Central memory CD4-positive, alpha-beta T cell (primary cell): ENCODE measurements at regions not wholly inside any gene's neighbourhood (a gene's known extent, or its start where the extent isn't known, plus 50 kb on each side); places are given as distances from the start of the nearest gene placed in this dataset.
"Not testable (repeated sequence)": the region's sequence is repeated elsewhere in the genome, so short reads cannot be mapped to it uniquely, and the experiment has no call there.

ENCODE experiments used
- DNase-seq: peaks from one replicate; pipeline ENCODE4 v3.0.0; 2022

- no peak for DNase-seq
Measured at GRCh38 chr3:188002626-188003138, 151.3 kb upstream of the LPP start.

DNA sequence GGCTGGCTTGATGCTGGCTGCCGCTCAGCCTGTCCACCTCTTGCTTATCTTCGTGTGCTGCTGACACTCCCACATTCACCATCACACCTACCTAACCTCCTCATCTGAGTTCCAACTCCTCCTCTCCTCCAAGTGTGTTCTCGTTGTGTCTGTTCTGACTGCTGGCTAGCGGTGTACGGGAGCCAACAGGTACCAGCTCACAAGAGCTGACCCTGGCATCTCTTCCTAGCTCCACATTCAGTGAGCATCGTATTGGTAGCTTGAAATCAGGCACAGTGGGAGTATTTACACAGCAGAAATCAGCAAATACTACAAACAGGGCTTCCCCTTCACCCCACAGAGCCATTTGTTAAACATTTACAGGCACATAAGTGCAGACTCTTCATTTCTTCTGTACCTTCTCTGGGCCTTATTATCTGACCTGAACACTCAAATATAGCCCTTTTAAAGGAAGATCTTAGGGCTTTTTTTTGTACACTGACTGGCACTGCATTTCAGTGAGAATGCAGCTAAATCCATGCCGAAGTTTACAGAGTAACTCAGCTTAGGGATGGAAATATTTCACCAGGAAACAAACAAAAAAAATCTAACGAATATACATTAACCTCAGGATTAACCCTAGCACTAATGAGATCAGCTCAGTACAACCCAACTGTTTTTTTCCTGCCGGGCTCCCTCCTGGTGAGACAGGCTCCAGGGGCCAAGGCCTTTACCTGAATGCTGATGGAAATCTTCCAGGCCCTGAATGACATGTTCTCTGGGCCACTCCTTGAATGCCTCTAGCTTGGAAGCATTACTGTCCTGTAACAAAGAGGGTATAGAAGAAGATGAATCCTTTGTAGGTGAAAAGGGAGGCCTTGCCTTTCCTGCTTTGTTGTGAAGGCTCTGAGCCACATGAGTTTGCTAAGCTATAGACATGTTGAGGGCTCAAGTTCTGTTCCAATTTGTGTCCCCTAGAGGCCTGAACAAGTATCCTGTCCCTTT, 150.5 kb upstream of the LPP start:
- no peak for DNase-seq

- no peak for DNase-seq
Measured at GRCh38 chr3:188006726-188007393, 147.1 kb upstream of the LPP start.

- no peak for DNase-seq
Measured at GRCh38 chr3:188007897-188008296, 146.1 kb upstream of the LPP start.

- no peak for DNase-seq
Measured at GRCh38 chr3:188008582-188009213, 145.3 kb upstream of the LPP start.

DNA sequence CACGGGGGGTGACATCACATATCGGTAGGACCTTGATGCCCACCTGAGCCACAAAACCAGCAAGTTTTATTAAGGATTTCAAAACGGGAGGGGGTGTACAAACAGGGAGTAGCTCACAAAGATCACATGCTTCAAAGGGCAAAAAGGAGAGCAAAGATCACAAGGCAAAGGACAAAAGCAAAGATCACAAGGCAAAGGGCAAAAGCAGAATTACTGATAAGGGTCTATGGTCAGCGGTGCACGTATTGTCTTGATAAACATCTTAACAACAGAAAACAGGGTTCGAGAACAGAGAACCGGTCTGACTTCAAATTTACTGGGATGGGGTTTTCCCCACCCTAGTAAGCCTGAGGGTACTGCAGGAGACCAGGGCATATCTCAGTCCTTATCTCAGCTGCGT, 143.5 kb upstream of the LPP start:
- no peak for DNase-seq

- no peak for DNase-seq
Measured at GRCh38 chr3:188019727-188020126, 134.2 kb upstream of the LPP start.

DNA sequence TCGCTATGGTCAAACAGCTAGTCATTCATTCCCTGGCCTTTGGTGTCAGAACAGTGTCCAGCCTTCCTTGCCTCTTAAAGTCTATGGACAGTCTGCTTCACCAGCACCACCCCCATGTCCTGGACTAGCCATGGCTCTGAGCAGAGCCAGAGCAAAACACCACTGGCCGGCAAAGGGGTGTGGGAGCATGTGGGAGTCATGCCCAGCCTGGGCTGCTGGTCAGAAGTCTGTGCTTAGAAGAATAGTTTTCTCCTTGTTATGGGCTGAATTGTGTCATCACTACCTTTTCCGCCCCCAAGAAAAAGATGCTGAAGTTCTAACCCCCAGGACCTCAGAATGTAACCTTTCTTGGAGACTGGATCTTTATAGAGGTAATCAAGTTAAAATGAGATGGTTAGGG, 132.9 kb upstream of the LPP start:
- DNase-seq = no peak

DNA sequence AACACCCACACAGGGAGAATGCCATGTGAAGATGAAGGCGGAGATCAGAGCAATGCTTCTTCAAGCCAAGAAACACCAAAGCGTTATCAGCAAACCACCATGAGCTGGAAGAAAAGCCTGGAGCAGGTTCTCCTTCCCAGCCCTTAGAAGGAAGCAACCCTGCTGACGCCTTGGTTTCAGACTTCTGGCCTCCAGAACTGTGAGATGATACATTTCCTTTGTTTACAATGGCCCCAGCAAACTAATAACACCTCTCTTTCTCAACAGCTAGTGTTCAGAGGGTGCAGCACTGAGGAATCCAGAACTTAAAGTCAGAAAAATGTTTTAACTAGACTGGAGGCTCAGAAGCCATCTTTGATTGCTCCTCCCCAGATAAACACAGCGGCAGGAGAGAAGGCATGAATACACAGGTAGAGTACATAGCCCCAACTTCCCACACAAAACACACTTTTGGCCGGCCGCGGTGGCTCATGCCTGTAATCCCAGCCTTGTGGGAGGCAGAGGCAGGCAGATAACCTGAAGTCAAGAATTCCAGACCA, 132.4 kb upstream of the LPP start:
- DNase-seq = no peak

- DNase-seq = not testable (repeated sequence)
Measured at GRCh38 chr3:188022902-188023301, 131.1 kb upstream of the LPP start.

- DNase-seq = no peak
Measured at GRCh38 chr3:188025555-188025954, 128.4 kb upstream of the LPP start.

DNA sequence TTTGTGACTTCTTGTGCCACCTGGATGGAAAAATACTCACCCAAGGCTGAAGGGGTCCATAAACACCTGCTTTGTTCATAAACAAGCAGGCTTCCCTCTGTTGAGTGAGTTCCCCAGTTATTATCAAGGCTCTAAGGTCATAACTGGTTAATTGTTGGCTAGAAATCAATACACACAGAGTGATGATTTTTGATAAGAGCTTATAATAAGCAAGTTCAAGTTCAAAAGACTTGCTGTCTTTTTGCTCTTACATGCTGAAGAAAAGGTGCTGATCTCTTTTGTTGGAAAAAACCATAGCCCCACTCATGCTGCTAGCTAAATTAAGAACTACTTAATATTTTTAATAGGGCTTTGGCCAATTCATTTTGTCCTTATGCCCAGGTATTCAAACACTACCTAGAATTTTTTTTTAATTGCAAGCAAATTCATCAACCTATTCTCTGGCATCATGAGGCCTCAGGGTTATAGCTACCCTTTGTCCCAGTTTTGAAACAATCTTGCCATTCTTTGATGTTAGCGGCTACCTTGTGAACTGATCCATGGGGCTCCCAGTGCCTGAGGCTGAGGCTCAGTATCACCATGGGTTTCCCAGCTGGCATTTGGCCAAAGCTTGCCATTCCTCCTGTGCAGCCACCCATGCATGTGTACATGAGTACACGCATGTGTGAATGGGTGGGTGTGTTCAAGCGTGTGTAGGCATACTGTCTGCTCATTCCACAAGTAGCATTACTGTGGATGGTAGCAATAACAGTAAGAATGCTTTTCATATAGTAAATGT, 127.6 kb upstream of the LPP start:
- DNase-seq = no peak

DNA sequence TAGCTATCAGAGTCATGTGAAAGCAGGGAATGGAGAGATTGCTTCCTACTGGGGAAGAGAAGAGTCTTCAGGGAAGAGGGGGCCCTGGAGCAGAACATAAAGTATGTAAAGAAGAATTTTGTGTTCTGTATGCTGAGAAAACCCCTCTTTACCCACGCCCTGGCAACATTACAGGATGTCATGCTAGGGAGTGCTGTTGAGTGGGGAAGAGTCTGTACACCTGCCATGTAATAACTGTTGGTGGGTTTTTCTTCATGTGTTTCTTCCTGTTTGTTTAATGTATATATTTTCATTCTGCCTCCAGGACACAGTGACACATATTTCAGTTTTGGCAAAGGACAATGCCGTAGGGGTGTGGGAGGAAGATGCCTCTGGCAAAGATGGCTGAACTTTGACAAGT, 122.8 kb upstream of the LPP start:
- DNase-seq = no peak

- no peak for DNase-seq
Measured at GRCh38 chr3:188034989-188035388, 119.0 kb upstream of the LPP start.

DNA sequence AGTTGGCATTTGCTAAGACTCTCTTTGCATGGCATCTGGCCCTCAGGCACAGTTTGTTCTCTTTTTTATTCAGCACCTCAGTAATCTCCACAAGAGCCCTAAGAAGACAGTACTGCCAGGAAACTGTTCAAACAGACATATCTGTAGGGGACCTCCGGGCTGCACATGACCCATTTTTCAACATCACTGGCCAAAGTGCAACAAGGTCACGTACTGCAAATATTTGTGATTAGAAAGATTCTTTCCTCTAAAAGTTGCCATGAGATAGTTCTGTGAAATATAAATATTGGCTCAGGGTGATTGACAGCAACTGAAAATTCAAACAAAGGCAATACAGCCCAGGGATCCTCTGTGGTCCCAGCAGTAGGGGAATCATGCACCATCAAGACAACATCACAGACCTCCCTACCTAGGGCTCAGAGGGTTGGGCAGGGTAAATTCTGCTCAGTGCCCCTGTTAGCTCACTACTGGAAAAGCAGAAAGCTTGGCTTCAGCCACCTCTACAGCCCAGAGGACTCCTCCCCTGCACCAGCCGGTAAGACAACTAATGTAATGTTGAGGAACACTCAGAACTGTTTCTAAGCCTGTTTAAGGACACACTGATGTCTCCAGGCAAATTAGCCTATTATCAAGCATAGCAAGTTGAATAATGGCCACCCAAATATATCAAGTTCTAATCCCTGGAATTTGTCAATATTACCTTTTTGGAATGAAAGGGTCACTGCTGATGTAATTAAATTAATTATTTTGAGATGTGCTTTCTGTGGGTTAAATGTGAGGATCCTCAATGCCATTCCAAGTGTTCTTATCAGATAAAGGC, 117.4 kb upstream of the LPP start:
- no peak for DNase-seq

DNA sequence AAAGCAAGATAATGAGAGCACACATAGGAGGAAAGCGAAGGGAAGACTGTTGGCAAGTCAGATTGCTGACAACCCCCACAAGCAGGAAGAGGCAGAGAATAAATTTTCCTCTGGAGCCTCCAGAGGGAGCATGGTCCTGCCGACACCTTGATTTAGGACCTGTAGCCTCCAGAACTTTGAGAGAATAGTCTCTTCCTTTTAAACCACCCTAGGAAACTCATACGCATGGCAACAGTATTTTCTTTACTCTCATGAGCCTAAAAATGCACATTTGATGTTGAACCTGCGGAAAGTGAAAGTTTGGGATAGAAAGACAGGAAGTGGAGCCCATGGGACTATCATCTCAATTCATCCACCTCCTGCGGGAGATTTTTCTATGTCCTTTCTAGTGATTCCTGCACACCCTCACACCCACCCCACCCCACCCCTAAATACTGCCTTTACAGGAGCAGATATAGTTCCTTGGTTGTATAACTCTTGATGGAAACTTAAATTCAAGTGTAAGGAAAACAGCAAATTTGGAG, 116.7 kb upstream of the LPP start:
- no peak for DNase-seq

- no peak for DNase-seq
Measured at GRCh38 chr3:188037965-188038581, 115.9 kb upstream of the LPP start.

DNA sequence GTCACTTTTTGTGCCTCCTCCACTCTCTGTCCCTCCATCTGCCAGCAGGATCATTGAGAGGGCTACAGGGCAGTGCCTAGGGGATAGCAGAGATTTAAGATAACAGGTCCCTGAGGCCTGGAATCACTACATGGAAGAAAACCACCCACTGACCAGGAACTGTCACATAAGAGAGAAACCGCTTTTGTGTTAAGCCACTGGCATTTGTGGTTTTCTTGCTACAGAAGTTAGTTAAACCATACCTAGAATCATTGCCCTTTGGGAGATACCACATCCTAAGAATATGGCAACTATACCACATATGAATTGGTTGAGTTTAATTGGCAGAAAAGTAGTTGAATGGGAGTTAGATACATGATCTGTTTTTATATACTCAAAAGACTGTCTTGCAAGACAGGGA, 112.8 kb upstream of the LPP start:
- no peak for DNase-seq

GRCh38 chr3:188041895-188042294, 112.1 kb upstream of the LPP start:
- DNase-seq = no peak

DNA sequence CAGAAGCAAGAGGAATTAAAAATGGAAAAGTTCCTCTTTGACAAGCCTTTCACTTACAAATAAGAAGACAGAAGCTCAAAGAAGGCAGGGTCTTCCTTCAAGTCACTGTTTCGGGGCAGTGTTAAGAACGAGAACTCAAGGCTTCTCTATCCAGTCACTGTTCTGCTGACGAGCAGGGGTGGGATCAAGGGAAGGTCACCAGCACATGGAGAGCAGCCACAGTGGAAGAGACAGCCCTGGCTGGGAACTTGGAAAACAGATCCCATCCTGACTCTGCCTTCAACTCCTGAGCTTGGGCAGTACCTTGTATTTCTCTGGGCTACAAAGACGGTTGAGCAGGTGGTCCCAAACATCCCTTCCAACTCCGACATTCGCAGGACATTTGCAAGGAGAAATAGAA, 111.5 kb upstream of the LPP start:
- no peak for DNase-seq

DNA sequence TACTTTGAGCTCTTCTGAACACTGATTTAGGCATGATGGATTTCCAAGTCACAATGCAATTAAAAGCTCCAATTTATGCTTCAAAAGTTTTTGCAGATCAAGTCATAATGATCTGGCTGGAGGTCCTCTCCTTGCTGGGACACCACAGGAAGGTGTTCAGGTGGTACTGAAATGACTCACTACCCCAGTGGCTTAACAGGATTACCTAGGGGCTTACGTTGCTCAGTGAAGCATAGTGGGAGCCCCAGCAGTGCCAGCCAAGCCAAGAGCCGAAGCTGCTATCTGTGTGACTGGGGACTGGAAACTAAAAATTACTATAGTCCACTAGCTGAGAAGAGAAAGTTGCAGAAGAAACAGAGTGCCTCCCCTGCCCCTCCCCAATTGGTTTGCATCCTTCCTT, 110.1 kb upstream of the LPP start:
- DNase-seq = no peak
